HEK293T (cell line): ENCODE measurements at regions not wholly inside any gene's neighbourhood (a gene's known extent, or its start where the extent isn't known, plus 50 kb on each side); places are given as distances from the start of the nearest gene placed in this dataset.

Source experiments
- CTCF ChIA-PET: fragments of 350-600 bp; formaldehyde crosslinking; extraction: SDS; loops from one replicate; lab custom pipeline; 2021; ENCODE audit warnings: antibody characterized with exemption, inconsistent platforms; lab: Yijun Ruan, JAX
- POLR2A ChIA-PET: fragments of 350-600 bp; formaldehyde crosslinking; extraction: SDS; loops from one replicate; lab custom pipeline; 2020; ENCODE audit warnings: antibody characterized with exemption, inconsistent platforms; lab: Yijun Ruan, JAX
- DNase-seq: peaks from one replicate; pipeline ENCODE4 v3.0.0; 2012; ENCODE audit warnings: mixed read lengths; ENCODE audit errors: extremely low spot score
- ARNT ChIP-seq: fragments of 450-650 bp; IDR thresholded peaks from 2 replicates; pipeline ENCODE4 v1.6.1; 2017; ENCODE audit warnings: mild to moderate bottlenecking
- BHLHE40 ChIP-seq: fragments of 450-650 bp; IDR thresholded peaks from 2 replicates; pipeline ENCODE4 v1.6.1; 2016; ENCODE audit warnings: mild to moderate bottlenecking, moderate library complexity, borderline replicate concordance
- CTBP1 ChIP-seq: fragments of 450-650 bp; IDR thresholded peaks from 2 replicates; pipeline ENCODE4 v1.6.1; 2016; ENCODE audit warnings: borderline replicate concordance
- ELF4 ChIP-seq: fragments of 450-650 bp; IDR thresholded peaks from 2 replicates; pipeline ENCODE4 v1.6.1; 2017; ENCODE audit warnings: antibody characterized with exemption
- FOXA1 ChIP-seq: fragments of 450-650 bp; IDR thresholded peaks from 2 replicates; pipeline ENCODE4 v1.6.1; 2016; ENCODE audit warnings: mild to moderate bottlenecking
- FOXK2 ChIP-seq: fragments of 450-650 bp; IDR thresholded peaks from 2 replicates; pipeline ENCODE4 v1.6.1; 2016; ENCODE audit warnings: mild to moderate bottlenecking
- FOXM1 ChIP-seq: fragments of 450-650 bp; IDR thresholded peaks from 2 replicates; pipeline ENCODE4 v1.6.1; 2017; ENCODE audit warnings: mild to moderate bottlenecking, borderline replicate concordance
- HDGF ChIP-seq: fragments of 450-650 bp; IDR thresholded peaks from 2 replicates; pipeline ENCODE4 v1.6.1; 2017; ENCODE audit warnings: antibody characterized with exemption, borderline replicate concordance
- L3MBTL2 ChIP-seq: fragments of 450-650 bp; conservative IDR thresholded peaks from 2 replicates; pipeline ENCODE4 v1.6.1; 2016; ENCODE audit warnings: mild to moderate bottlenecking
- LEF1 ChIP-seq: fragments of 450-650 bp; IDR thresholded peaks from 2 replicates; pipeline ENCODE4 v1.6.1; 2017; ENCODE audit warnings: mild to moderate bottlenecking, borderline replicate concordance
- NFRKB ChIP-seq: fragments of 450-650 bp; IDR thresholded peaks from 2 replicates; pipeline ENCODE4 v1.6.1; 2016; ENCODE audit warnings: mild to moderate bottlenecking, moderate library complexity
- PKNOX1 ChIP-seq: fragments of 450-650 bp; IDR thresholded peaks from 2 replicates; pipeline ENCODE4 v1.6.1; 2016
- SP1 ChIP-seq: fragments of 450-650 bp; IDR thresholded peaks from 2 replicates; pipeline ENCODE4 v1.6.1; 2017
- SUZ12 ChIP-seq: fragments of 450-650 bp; IDR thresholded peaks from 2 replicates; pipeline ENCODE4 v1.6.1; 2016; ENCODE audit warnings: mild to moderate bottlenecking
- TARDBP ChIP-seq: fragments of 450-650 bp; IDR thresholded peaks from 2 replicates; pipeline ENCODE4 v1.6.1; 2016
- ZNF384 ChIP-seq: fragments of 450-650 bp; IDR thresholded peaks from 2 replicates; pipeline ENCODE4 v1.6.1; 2016

GRCh38 chr2:36013064-36013463, 342.5 kb upstream of the CRIM1 start:
- TF ChIP-seq ARNT (no peak), NFRKB (no peak), BHLHE40 (no peak), ZNF384 (no peak), L3MBTL2 (no peak), TARDBP (no peak), ELF4 (no peak), SP1 (no peak), LEF1 (no peak), CTBP1 (no peak), HDGF (no peak), SUZ12 (no peak), FOXK2 (no peak), PKNOX1 (no peak), FOXA1 (no peak), FOXM1 (no peak)
- ChIA-PET POLR2A (no interaction called here), CTCF (no interaction called here)
- DNase-seq = no peak

GRCh38 chr2:36006444-36006843, 349.1 kb upstream of the CRIM1 start:
- CTCF ChIA-PET = no interaction called here
- no peak for DNase-seq
- POLR2A ChIA-PET = no interaction called here
- no peak for TF ChIP-seq ARNT
- TF ChIP-seq HDGF = no peak
- TF ChIP-seq BHLHE40 = no peak
- TF ChIP-seq FOXK2 = no peak
- no peak for TF ChIP-seq NFRKB

- ChIA-PET CTCF (no interaction called here), POLR2A (no interaction called here)
- no peak for DNase-seq
- no peak for TF ChIP-seq FOXK2
- TF ChIP-seq ARNT = no peak
- TF ChIP-seq LEF1 = no peak
- no peak for TF ChIP-seq FOXM1
- no peak for TF ChIP-seq BHLHE40
Measured at GRCh38 chr2:36002941-36003340, 352.6 kb upstream of the CRIM1 start.

GRCh38 chr2:35997488-35997887, 358.1 kb upstream of the CRIM1 start:
- DNase-seq = no peak
- POLR2A ChIA-PET = no interaction called here
- CTCF ChIA-PET = no interaction called here
- TF ChIP-seq L3MBTL2 (no peak), FOXA1 (no peak), CTBP1 (no peak), BHLHE40 (no peak), PKNOX1 (no peak), ARNT (no peak), FOXM1 (no peak), LEF1 (no peak), TARDBP (no peak), SUZ12 (no peak), SP1 (no peak), NFRKB (no peak)

DNA sequence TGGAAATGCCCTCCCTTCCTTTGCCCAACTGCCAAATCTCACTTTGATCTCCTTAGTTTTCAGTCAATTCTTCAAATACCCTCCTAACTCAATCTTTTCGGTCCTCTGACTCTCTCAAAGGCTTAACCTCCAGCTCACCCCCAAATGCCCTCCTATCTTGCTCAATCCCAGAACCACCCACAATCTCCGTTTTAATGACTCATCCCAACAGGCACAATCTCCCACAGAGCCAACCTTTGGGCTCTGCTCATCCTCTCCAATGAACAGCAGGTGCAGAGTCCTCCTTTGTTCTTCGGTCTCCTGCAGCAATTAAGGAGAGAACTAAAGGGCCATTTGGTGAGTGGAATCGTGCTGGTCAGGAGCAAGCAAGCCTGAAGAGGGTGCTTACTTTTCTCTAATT, 366.1 kb upstream of the CRIM1 start:
- POLR2A ChIA-PET = no interaction called here

GRCh38 chr2:35989040-35989439, 366.5 kb upstream of the CRIM1 start:
- no peak for TF ChIP-seq FOXK2
- TF ChIP-seq LEF1 = no peak
- TF ChIP-seq SP1 = no peak
- TF ChIP-seq PKNOX1 = no peak
- no peak for TF ChIP-seq FOXA1
- no peak for TF ChIP-seq TARDBP
- no peak for TF ChIP-seq HDGF
- TF ChIP-seq ZNF384 = no peak
- TF ChIP-seq FOXM1 = no peak
- TF ChIP-seq L3MBTL2 = no peak
- TF ChIP-seq ELF4 = no peak
- TF ChIP-seq SUZ12 = no peak
- POLR2A ChIA-PET = no interaction called here
- CTCF ChIA-PET = no interaction called here
- DNase-seq = no peak

More for the DNA sequence above, 366.1 kb upstream of the CRIM1 start:
- CTCF ChIA-PET = no interaction called here
- DNase-seq = no peak
- no peak for TF ChIP-seq ZNF384
- no peak for TF ChIP-seq ARNT
- TF ChIP-seq FOXK2 = no peak
- no peak for TF ChIP-seq SUZ12
- TF ChIP-seq L3MBTL2 = no peak
- no peak for TF ChIP-seq FOXA1
- TF ChIP-seq HDGF = no peak
- TF ChIP-seq FOXM1 = no peak
- no peak for TF ChIP-seq PKNOX1
- TF ChIP-seq BHLHE40 = no peak
- no peak for TF ChIP-seq NFRKB
- no peak for TF ChIP-seq LEF1
- no peak for TF ChIP-seq TARDBP
- TF ChIP-seq CTBP1 = no peak
- TF ChIP-seq ELF4 = no peak
- no peak for TF ChIP-seq SP1
